Epithelial cell of proximal tubule (primary cell): ENCODE measurements at regions not wholly inside any gene's neighbourhood (a gene's known extent, or its start where the extent isn't known, plus 50 kb on each side); places are given as distances from the start of the nearest gene placed in this dataset.

Experiments
- DNase-seq: peaks from one replicate; pipeline ENCODE4 v3.0.0-alpha.2; 2011; ENCODE audit warnings: low read depth
- H3K4me3 ChIP-seq: 2 replicates; pipeline ENCODE4 v1.5.1; 2011; ENCODE audit warnings: low read depth, mild to moderate bottlenecking, low read length
- CTCF ChIP-seq: conservative IDR thresholded peaks from 2 replicates; pipeline ENCODE4 v1.5.1; 2012; ENCODE audit warnings: low read depth, mild to moderate bottlenecking, low read length

DNA sequence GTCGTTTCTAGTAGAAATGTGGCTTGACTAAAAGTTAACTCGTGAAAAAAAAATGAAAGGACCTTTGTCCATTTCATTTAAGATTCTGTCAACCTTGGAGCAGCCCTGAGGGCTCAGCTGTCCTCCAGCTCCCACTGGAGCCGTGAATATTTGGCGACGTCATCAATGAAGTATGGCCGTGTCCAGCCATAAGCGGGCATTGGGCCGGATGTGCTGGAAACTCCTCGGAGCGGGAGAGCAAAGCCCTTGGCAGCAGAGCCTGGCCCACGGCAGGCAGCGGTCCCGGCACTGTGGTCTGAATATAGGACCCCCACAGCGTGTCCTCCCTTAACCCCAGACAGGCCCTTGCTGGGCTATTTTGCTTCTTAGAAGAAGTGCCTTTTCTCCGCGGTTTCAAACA is 50.0 kb downstream of the JAKMIP3 start:
- no peak overlapping the region for H3K4me3 ChIP-seq
- no peak for DNase-seq
- no peak for TF ChIP-seq CTCF

- no peak overlapping the region for H3K4me3 ChIP-seq
- DNase-seq = no peak
- no peak for TF ChIP-seq CTCF
These were observed 51.4 kb downstream of the JAKMIP3 start for GRCh38 chr10:132117146-132117545.

DNA sequence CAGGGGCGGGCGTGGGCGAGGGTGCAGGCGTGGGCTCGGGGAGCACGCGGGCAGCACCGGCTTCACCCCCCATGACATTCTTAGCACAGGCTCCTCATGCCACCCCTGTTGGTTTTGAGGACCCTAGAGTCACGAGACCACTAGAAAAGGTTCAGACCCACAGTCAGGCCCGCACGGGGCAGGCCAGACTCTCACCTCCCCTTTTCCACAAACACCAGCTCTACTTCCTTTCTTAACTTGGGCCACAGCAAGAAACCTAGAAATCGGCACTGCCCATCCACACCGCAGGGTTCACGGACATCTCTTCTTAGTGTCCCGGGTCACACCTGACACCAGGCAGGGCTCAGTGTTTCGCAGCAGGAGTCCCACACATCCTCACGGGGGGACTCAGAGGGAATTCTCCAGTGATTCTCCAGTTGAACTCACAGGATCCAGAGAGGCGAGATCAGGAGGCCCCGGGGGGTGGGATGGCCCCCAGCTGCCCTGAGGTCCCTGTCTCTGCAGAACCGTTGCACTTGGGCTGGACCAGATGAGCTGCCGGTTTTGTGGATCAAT is 52.0 kb downstream of the JAKMIP3 start:
- no peak for DNase-seq
- H3K4me3 ChIP-seq = no peak overlapping the region
- TF ChIP-seq CTCF = no peak

- no peak for TF ChIP-seq CTCF
- no peak for DNase-seq
- no peak overlapping the region for H3K4me3 ChIP-seq
These were observed 52.6 kb downstream of the JAKMIP3 start for GRCh38 chr10:132118366-132118765.

- DNase-seq = no peak
- no peak for TF ChIP-seq CTCF
- H3K4me3 ChIP-seq = no peak overlapping the region
These were observed 54.5 kb downstream of the JAKMIP3 start for GRCh38 chr10:132120200-132120599.

DNA sequence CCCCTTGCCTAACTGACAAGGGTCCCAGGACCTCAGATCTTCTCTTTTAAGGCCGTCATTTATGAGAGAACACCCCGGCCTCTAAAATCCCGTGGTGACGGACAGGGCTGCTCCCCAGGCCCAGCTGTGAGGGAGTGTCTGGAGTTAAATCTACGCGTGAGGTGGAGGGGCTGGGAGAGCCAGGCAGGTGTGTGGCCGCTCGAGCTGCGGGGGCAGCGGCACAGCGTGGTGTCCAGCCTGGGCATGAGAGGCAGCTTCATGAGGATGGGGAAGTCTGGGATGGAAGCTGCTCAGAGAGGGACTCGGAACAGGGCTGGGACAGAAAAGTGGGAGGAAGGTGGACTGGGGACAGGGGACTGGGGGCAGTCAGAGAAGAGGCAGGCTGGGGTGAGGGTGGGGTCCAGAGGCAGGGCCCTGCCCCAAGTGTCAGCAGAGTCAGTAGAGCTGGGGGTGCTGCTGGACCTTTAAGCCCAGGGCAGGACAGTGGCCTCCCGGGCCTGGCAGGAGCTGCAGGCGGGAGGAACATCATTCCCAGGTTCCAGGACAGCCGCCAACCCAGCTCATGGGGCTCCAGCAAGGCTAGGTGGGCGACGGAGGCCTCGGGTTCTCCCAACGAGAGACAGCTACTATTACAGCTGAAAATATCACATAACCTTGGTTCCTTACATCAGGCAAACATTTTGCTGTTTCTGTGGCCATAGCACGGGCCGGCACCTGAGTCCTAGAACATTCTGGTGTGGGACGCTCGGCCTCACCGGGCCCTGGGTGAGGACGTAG is 55.2 kb downstream of the JAKMIP3 start:
- DNase-seq = no peak
- no peak overlapping the region for H3K4me3 ChIP-seq
- no peak for TF ChIP-seq CTCF

DNA sequence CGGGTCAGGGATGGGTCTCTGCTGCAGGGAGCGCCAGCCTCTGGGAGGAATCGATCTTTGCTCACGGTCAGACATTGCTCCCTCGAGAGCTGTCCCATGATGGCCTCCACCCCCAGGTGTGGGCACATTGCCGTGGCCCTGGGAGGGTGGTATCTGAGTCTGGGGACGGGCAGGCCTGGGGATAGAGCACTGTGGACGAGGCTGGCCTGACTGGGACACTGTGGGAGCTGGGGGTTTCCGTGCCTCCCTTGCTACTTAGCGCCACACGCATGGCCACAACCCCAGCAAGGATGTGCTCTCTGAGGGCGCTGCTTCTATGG is 55.7 kb downstream of the JAKMIP3 start:
- no peak for TF ChIP-seq CTCF
- no peak for DNase-seq
- no peak overlapping the region for H3K4me3 ChIP-seq
